ENCODE measurements at regions not wholly inside any gene's neighbourhood (a gene's known extent, or its start where the extent isn't known, plus 50 kb on each side); places are given as distances from the start of the nearest gene placed in this dataset.
"Not testable (repeated sequence)": the region's sequence is repeated elsewhere in the genome, so short reads cannot be mapped to it uniquely, and the experiment has no call there.

DNA sequence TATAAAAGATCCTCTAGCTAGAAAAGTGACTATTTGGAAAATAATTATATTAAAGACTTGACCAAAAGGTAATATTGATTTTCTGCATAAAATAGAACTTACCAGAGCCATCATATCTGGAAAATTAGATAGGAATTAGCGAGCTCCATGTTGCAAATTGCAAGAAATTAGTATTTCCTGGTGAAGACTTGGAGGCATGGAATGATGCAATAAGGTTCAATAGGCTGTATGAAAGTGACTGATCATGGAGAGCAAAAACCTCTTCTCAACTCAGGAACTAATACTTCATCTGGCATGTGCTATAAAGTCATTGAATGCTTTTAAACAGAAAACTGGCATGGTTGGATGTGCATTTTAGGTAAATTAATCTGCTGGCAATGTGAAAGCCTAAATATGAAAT is 66.3 kb upstream of the UFM1 start:
- no peak for DNase-seq

GRCh38 chr13:38265132-38265497 is 84.5 kb upstream of the UFM1 start:
- DNase-seq, result no peak

DNA sequence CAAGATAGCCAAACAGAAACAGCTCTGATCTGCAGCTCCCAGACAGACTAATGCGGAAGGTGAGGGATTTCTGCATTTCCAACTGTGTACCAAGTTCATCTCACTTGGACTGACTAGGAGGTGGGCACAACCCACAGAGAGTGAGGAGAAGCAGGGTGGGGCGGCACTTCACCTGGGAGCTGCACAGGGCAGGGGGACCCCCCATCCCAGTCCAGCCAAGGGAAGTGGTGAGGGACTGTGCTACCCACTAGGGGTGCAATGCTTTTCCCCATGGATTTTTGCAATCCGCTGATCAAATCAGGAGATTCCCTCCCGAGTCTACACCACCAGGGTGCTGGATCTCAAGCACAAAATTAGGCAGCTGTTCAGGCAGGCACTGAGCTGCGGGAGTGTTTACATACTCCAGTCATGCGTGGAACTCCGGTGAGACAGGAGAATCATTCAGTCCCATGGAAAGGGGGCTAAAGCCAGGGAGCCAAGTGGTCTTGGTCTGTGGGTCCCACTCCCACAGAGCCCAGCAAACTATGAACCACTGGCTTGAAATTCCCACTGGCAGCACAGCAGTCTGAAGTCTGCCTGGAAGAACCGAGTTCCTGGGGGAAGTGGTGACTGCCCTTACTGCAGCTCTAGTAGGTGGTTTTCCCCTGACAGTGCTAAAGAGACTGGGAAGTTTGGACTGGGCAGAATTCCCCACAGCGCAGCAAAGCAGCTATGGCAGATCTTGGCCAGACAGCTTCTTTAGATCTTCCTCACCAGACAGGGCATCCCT is 85.1 kb upstream of the UFM1 start:
- no peak for DNase-seq

- no peak for DNase-seq
Observed at GRCh38 chr13:38262211-38262610, 87.4 kb upstream of the UFM1 start.

GRCh38 chr13:38255600-38255999 is 94.1 kb upstream of the UFM1 start:
- DNase-seq, result no peak

DNA sequence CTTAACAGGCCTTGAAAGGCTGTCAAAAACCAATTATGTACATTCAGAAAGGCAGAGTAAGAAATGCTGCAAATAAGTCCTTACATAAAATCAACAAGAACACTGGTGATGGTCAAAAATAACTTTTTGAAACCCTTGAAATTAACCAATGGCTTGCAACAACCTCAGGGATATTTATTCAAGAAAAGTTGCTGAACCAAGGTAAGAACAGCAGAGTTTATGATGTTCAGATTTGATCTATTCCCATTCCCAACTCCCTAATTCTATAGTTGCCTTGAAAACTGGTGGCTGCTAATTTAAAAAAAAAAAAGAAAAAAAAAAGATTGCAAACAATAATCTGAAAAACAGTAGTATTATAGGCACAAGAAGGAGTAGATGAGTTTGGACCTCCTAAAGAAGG is 109.8 kb upstream of the UFM1 start:
- DNase-seq, result no peak

DNA sequence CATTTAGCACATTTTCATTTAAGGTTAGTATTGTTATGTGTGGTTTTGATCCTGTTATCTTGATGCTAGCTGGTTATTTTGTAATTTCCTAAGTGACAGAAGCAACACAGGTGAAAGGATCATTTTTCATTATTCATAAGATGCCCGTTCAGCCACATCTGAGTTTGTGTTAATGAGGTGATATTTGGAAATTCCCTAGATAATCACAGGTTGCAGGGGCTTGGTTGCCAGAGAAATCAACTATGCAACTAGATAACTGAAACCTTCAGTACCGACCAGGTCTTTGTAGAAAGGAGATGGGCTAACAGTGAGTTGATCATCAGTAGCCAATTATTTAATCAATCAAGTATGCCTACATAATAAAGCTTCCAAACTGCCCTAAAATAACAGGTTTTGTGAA is 121.3 kb upstream of the UFM1 start:
- DNase-seq, result no peak

DNA sequence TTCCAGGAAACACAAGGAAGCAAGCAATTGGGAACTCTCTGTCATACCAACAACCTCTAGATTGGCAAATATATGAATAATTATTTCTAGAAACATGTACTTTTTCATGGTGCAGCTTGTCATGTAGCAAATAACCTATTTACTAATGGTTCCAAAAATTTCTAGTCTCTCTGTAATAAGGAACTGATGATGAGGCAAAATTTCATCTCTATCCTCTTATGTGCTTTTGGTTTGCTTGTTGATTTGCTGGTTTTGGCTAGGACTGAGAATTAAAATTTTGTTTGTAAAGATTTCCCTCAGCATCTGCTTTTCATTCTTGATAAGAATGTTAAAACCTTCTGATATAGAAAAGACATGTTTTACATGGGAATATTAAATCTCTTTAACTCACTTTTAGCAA is 123.2 kb upstream of the UFM1 start:
- DNase-seq, result no peak

DNA sequence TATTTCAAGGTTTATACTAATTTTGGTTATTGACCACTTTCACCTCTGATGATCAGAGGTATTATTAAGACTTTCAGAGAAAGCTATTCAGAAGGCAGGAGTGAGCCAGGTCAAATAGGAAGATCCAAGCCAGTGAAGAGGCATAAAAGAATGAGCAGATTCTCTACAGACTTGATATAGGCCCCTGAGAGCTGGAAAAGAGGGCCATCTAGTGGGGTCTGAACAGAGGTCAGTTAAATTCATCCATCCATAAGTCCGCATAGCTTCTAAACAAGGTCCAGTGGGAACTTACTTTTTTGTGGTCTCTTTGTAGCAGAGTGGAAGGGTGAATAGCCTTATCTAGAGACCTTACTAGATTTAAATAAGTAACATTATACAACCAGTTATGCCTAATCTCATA is 126.6 kb upstream of the UFM1 start:
- DNase-seq, result no peak

GRCh38 chr13:38221120-38221519 is 128.5 kb upstream of the UFM1 start:
- DNase-seq, result not testable (repeated sequence)

DNA sequence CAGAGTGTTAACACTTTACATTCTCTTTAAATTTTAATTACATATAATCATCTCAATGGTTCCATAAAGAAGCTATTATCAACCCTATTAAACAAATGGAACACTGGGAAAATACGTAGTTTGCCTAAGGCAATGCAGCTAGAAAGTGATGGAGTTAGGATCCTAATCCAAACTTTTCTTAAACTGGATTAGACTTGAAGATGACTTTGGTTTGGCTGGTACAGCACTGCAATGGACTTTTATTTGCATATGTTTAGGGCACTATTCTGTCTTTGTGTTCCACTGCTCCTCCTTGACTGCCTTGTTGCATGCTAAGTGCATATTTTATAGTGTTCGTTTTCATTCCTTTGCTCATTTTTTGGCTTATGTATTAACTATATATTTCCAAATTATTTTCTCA is 133.5 kb upstream of the UFM1 start:
- DNase-seq, result no peak

DNA sequence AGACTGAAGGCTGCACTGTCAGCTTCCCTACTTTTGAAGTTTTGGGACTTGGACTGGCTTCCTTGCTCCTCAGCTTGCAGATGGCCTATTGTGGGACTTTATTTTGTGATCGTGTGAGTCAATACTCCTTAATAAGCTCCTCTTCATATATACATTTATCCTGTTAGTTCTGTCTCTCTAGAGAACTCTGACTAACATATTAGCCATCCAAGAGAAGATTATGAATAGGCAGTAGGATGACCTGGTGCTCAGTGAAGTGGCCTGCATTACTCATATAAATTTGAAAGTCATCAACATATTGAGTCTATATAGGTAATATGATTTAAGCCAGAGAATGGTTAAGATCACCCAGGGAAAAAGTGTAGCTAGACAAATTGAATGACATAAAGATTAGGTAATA is 136.3 kb upstream of the UFM1 start:
- no peak for DNase-seq

GRCh38 chr13:38210928-38211596 is 138.6 kb upstream of the UFM1 start:
- DNase-seq, result no peak

DNA sequence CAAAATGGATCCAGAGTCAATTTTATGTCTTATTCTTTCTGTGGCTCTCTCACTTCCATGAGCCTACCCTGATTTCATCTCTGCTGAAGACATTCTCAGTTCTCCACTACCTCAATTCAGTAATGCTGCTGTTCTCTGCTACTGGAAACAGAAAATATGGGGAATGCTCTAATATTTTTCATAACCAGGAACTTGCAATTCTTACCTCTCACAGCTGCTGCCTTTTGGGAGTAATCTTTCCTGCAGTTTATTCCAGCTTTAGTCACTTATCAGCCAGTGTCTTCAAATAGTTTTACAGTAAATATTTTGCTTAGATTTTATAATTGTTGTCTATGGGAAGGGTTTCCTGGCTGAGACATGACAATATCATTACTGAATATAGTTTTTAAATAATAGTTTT is 145.1 kb upstream of the UFM1 start:
- DNase-seq, result no peak

GRCh38 chr13:38202740-38203139 is 146.9 kb upstream of the UFM1 start:
- DNase-seq, result no peak

- DNase-seq, result no peak
Observed at GRCh38 chr13:38191016-38191415, 158.6 kb upstream of the UFM1 start.

GRCh38 chr13:38180670-38181069 is 169.0 kb upstream of the UFM1 start:
- no peak for DNase-seq

DNA sequence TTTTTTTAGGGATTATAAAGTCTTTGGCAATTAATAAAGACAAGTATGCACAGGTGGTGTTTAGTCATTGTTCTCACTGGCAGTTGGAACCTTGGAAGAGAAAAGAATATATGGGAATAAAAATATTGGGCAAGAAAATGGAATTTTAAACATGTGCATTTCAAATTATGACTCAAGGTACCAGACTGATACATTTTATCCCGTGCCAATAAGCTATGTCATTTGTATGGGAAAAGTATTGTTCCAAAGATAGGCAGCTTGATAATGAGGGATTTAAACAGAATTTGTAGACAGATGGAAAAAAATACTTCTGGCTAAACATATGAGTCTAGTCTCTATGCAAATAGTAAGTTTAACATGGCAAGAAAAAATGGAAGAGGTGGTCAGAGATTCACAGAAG is 169.5 kb upstream of the UFM1 start:
- no peak for DNase-seq

DNA sequence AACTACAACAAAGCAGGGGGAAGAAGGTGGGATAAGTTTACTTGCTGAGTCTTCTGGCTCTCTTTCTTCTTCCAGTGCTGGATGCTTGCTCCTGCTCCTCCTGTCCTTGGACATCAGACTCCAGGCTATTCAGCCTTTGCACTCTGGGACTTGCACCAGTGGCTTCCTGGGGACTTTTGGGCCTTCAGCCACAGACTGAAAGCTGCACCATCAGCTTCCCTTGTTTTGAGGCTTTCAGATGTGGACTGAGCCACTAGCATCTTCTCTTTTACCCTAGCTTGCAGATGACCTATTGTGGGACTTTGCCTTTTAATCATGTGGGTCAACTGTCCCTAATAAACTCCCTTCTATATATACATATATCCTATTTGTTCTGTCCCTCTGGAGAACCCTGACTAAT is 173.0 kb upstream of the UFM1 start:
- no peak for DNase-seq

DNA sequence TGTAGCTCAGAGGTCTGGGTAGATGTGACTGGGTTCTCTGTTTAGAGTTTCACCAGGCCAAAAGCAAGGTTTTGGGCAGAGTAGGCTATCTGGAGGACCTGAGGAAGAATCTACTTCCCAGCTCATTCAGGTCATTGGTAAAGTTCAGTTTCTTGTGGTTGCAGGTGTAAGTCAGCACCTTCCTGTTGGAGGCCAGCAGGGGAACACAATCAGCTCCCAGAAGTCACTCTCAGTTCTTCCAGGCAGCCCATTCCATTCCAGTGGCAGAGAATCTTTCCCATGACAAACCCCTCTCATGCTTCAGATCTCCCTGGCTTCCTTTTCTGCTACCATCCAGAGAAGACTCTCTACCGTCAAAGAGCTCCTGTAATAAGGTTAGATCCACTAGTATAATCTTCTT is 176.2 kb upstream of the UFM1 start:
- no peak for DNase-seq

- no peak for DNase-seq
Observed at GRCh38 chr13:38167164-38167822, 182.4 kb upstream of the UFM1 start.

- no peak for DNase-seq
Observed at GRCh38 chr13:38166116-38166515, 183.5 kb upstream of the UFM1 start.

GRCh38 chr13:38160131-38160530 is 189.5 kb upstream of the UFM1 start:
- DNase-seq, result no peak

GRCh38 chr13:38159710-38160109 is 189.9 kb upstream of the UFM1 start:
- DNase-seq, result no peak

Measured in activated gamma-delta T cell (primary cell).